ENCODE measurements at regions not wholly inside any gene's neighbourhood (a gene's known extent, or its start where the extent isn't known, plus 50 kb on each side); places are given as distances from the start of the nearest gene placed in this dataset.

DNA sequence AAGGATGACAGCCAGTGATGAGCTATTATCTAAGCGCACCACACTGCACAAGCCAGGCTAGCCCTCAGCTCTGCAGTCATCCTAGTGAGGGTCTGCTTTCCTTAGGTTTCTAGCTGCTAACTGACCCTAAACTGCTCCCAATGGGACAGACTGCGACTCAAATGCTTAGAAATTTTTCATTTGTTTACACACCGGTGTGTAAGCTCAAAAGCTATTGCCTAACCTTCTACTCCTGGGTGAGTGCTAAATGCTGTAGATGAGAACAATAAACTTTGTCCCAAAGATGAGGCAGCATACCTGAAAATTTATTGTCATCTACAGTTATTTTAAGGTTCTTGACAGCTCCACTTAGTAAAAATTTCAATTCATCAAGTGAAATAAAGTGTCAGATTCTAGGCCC lies 311.4 kb downstream of the TMEM167A start:
- Histone ChIP-seq H3K27ac (ENCODE audit: low read depth, low read length) (no peak overlapping the region), H3K4me1 (ENCODE audit: control insufficient read depth, insufficient read depth, low read length, unreplicated experiment) (no peaks in the 10 kb centered on the region), H3K27me3 (ENCODE audit: insufficient read depth, low read length) (no peaks in the 10 kb centered on the region), H3K36me3 (ENCODE audit: insufficient read depth, low read length) (no peaks in the 10 kb centered on the region), H3K79me2 (ENCODE audit: control insufficient read depth, insufficient read depth, low read length, unreplicated experiment) (no peaks in the 10 kb centered on the region), H2AFZ (ENCODE audit: low read length, unreplicated experiment) (no peak overlapping the region), H3K4me3 (ENCODE audit: low read depth, low read length) (no peak overlapping the region)

DNA sequence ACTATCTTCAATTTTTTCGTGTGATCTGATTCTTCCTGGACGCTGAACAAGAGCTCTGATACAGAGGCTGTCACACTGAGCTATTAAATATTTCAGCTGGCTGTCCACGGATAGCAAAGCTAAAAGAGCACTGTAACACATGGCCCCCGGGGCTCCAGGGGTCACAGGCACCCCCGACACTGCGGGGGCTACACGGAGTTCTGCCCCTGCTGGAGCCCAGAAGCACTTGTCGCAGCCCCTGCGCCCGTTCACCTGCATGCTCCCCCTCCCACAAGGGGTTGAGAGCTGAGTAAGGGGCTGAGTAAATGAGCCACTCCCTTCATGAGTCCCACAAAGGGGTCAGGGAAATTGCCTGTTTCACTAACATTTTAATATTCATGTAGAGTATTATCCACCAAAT lies 316.3 kb downstream of the TMEM167A start:
- H3K27me3 ChIP-seq (ENCODE audit: insufficient read depth, low read length): no peaks in the 10 kb centered on the region
- H2AFZ ChIP-seq (ENCODE audit: low read length, unreplicated experiment): no peak overlapping the region
- H3K4me3 ChIP-seq (ENCODE audit: low read depth, low read length): no peak overlapping the region
- no peaks in the 10 kb centered on the region for H3K79me2 ChIP-seq (ENCODE audit: control insufficient read depth, insufficient read depth, low read length, unreplicated experiment)
- no peak overlapping the region for H3K27ac ChIP-seq (ENCODE audit: low read depth, low read length)
- no peaks in the 10 kb centered on the region for H3K36me3 ChIP-seq (ENCODE audit: insufficient read depth, low read length)
- H3K4me1 ChIP-seq (ENCODE audit: control insufficient read depth, insufficient read depth, low read length, unreplicated experiment): no peaks in the 10 kb centered on the region

DNA sequence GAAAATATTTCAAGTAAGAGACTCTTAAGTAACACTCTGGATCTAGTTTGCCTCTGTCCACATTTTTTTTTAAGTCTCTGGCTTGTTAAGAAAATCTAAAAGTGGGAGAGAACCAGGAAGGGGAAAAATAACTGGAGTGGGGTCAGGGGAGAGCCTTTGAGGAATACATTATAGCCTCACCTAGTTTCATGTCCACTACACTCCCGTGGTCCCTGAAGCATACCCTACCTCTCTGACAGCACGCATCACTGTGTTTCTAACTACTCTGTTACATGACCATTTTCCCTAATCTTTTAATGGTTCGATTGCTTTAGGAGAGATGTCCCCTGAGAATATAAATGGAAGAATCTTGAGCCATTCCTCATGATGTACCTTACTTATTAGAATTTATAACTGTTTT lies 318.3 kb downstream of the TMEM167A start:
- no peak overlapping the region for H3K4me3 ChIP-seq (ENCODE audit: low read depth, low read length)
- no peaks in the 10 kb centered on the region for H3K27me3 ChIP-seq (ENCODE audit: insufficient read depth, low read length)
- H3K79me2 ChIP-seq (ENCODE audit: control insufficient read depth, insufficient read depth, low read length, unreplicated experiment): no peaks in the 10 kb centered on the region
- no peaks in the 10 kb centered on the region for H3K4me1 ChIP-seq (ENCODE audit: control insufficient read depth, insufficient read depth, low read length, unreplicated experiment)
- no peaks in the 10 kb centered on the region for H3K36me3 ChIP-seq (ENCODE audit: insufficient read depth, low read length)
- no peak overlapping the region for H2AFZ ChIP-seq (ENCODE audit: low read length, unreplicated experiment)
- H3K27ac ChIP-seq (ENCODE audit: low read depth, low read length): no peak overlapping the region

DNA sequence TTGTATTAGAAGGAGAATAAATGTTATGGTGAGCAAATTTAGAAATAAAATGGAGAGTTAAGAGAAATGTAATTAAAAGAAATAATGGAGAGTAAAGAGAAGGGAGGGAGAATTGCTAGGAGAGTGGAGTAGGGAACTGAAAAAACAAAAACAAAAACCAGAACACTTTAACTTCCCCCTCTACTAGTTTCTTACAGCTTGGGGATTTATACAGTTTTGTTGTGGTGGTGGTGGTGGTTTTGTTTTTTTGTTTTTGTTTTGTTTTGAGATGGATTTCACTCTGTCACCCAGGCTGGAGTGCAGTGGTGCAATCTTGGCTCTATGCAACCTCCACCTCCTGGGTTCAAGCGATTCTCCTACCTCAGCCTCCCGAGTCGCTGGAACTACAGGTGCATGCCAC lies 322.4 kb downstream of the TMEM167A start:
- Histone ChIP-seq H3K79me2 (ENCODE audit: control insufficient read depth, insufficient read depth, low read length, unreplicated experiment) (no peaks in the 10 kb centered on the region), H3K36me3 (ENCODE audit: insufficient read depth, low read length) (no peaks in the 10 kb centered on the region), H3K4me1 (ENCODE audit: control insufficient read depth, insufficient read depth, low read length, unreplicated experiment) (no peaks in the 10 kb centered on the region), H3K4me3 (ENCODE audit: low read depth, low read length) (no peak overlapping the region), H3K27ac (ENCODE audit: low read depth, low read length) (no peak overlapping the region), H3K27me3 (ENCODE audit: insufficient read depth, low read length) (no peaks in the 10 kb centered on the region), H2AFZ (ENCODE audit: low read length, unreplicated experiment) (no peak overlapping the region)

DNA sequence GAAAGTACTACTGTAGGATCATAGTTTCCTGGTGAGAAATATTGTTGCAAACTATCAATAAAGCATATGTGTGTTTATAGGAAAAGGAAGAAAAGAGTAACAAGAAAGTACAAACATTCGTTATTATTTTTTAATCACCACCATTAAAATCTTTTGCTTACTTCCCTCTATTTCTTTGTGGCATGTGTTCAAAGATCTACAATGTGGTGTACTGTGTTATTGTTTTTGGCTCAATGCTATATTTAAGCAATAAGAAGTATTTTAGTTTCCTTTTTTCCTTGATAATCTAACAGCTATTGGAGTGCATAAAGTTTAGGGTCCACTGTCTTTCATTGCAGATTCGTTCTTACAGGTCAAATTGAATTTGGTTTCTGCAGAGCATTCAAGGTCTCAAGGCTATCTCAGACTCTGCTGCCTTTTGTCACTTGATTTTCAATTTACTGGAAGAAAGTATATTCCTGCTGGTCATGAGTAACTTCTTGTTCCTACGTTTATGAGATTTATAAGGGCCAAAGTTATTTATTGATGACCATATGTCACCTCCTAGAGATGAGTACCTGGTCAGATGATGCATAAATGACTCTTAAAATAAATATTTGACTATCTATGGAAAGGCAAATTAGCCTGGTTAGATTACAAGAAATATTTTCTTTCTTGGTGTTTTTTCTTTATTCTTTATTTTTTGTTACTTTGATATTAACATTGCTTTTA lies 323.0 kb downstream of the TMEM167A start:
- H3K27me3 ChIP-seq (ENCODE audit: insufficient read depth, low read length): no peaks in the 10 kb centered on the region
- no peak overlapping the region for H2AFZ ChIP-seq (ENCODE audit: low read length, unreplicated experiment)
- no peak overlapping the region for H3K4me3 ChIP-seq (ENCODE audit: low read depth, low read length)
- no peaks in the 10 kb centered on the region for H3K79me2 ChIP-seq (ENCODE audit: control insufficient read depth, insufficient read depth, low read length, unreplicated experiment)
- H3K36me3 ChIP-seq (ENCODE audit: insufficient read depth, low read length): no peaks in the 10 kb centered on the region
- no peak overlapping the region for H3K27ac ChIP-seq (ENCODE audit: low read depth, low read length)
- H3K4me1 ChIP-seq (ENCODE audit: control insufficient read depth, insufficient read depth, low read length, unreplicated experiment): peaks cover 2% of the 10 kb centered on the region

DNA sequence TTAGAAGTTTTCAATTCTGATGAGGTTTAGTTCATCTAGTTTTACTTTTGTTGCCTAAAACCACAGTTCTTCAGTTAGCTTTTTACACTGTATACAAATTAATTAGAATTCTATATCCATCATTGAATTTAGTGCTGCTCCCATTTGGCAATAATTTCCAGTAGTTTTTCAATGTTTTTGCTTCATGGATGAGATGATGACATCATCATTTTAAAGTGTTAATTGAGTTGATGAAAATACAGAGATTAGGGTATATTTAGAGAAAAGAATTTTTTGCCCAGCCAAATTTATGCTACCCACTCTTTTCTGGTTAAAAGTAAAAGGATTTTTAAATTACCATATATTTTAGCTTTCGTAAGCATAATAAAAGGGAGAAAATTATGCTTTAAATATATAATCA lies 323.8 kb downstream of the TMEM167A start:
- no peaks in the 10 kb centered on the region for H3K27me3 ChIP-seq (ENCODE audit: insufficient read depth, low read length)
- H2AFZ ChIP-seq (ENCODE audit: low read length, unreplicated experiment): no peak overlapping the region
- H3K4me3 ChIP-seq (ENCODE audit: low read depth, low read length): no peak overlapping the region
- H3K4me1 ChIP-seq (ENCODE audit: control insufficient read depth, insufficient read depth, low read length, unreplicated experiment): peaks cover 7% of the 10 kb centered on the region
- no peak overlapping the region for H3K27ac ChIP-seq (ENCODE audit: low read depth, low read length)
- no peaks in the 10 kb centered on the region for H3K79me2 ChIP-seq (ENCODE audit: control insufficient read depth, insufficient read depth, low read length, unreplicated experiment)
- no peaks in the 10 kb centered on the region for H3K36me3 ChIP-seq (ENCODE audit: insufficient read depth, low read length)

DNA sequence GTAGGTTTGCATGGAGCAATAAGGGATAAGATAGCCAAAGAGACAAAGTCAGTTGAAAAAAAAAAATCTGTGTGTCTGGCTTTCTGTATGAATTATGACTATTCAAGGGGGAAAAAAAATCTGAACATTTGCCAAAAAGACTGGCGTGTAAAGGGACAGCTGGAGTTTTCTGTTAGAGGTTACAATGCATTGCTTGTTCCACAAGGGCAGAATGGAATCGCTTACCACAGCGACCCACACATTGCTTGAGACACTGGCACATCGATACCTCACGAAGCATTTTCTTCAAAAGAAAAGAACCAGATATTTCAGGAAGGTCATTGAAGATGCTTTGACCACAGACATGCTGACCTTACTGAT lies 327.8 kb downstream of the TMEM167A start:
- peaks cover 6% of the 10 kb centered on the region; the same call in 1 of the 2 replicates for H3K27me3 ChIP-seq (ENCODE audit: insufficient read depth, low read length)
- H3K79me2 ChIP-seq (ENCODE audit: control insufficient read depth, insufficient read depth, low read length, unreplicated experiment): no peaks in the 10 kb centered on the region
- H2AFZ ChIP-seq (ENCODE audit: low read length, unreplicated experiment): no peak overlapping the region
- H3K4me3 ChIP-seq (ENCODE audit: low read depth, low read length): no peak overlapping the region
- H3K4me1 ChIP-seq (ENCODE audit: control insufficient read depth, insufficient read depth, low read length, unreplicated experiment): peaks cover 7% of the 10 kb centered on the region
- no peak overlapping the region for H3K27ac ChIP-seq (ENCODE audit: low read depth, low read length)
- no peaks in the 10 kb centered on the region for H3K36me3 ChIP-seq (ENCODE audit: insufficient read depth, low read length)

DNA sequence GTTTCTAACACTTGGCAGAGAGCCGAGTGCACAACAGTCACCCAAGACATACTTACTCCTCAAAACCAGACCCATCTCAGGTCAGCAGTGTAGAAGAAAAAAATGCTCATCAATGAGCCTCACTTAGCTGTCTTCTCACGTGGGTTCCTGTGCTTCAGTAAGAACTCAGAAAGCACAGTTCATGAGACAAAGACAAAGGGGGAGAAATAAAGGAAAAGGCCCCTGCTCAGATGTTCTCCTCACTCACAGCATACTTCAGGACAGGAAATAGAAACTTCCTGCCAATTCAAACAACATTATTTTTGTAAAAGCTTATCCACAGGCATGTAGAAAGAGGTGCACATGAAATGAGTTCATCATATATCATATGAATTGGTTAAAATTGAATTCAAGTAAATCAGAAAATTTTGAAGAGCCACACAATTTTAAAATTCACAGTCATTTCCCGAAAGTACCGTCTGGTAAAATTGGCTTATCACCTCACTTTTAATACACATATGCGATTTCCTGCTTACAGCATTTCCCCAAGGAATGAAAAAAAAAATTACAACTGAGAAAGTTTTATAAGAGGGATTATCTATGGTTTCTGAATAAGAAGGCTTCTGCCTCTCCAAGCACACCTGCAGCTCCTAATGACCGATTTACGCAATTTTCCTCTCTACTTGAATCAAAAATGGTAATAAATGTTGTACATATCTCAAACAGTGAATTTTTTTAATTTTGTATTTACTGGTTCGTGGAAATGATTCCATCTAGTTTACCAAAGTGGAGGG lies 328.3 kb downstream of the TMEM167A start:
- Histone ChIP-seq H3K4me3 (ENCODE audit: low read depth, low read length) (no peak overlapping the region), H3K27ac (ENCODE audit: low read depth, low read length) (no peak overlapping the region), H3K79me2 (ENCODE audit: control insufficient read depth, insufficient read depth, low read length, unreplicated experiment) (no peaks in the 10 kb centered on the region), H3K27me3 (ENCODE audit: insufficient read depth, low read length) (peaks cover 6% of the 10 kb centered on the region; the same call in 1 of the 2 replicates), H3K4me1 (ENCODE audit: control insufficient read depth, insufficient read depth, low read length, unreplicated experiment) (peaks cover 7% of the 10 kb centered on the region), H3K36me3 (ENCODE audit: insufficient read depth, low read length) (no peaks in the 10 kb centered on the region), H2AFZ (ENCODE audit: low read length, unreplicated experiment) (no peak overlapping the region)

DNA sequence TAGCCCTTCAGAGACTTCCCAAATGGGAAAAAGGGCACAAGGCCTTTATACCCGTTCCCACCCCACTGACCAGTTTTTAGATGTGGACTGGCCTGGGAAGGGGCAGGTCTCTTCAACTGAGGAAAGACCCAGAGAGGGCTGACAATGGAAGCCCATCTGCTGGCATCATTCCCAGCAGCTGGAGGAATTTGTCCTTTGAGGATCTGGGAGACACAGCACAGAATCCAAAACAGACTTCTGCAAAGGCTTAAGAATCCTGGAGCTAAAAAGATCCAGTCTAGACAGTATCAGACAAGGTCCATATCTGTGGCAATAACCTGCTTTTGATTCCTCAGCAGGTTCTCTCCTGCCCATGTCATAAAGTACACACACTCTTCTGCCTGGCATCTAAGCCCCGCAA lies 329.2 kb downstream of the TMEM167A start:
- H3K27ac ChIP-seq (ENCODE audit: low read depth, low read length): no peak overlapping the region
- H3K27me3 ChIP-seq (ENCODE audit: insufficient read depth, low read length): peaks cover 6% of the 10 kb centered on the region; the same call in 1 of the 2 replicates
- H3K4me1 ChIP-seq (ENCODE audit: control insufficient read depth, insufficient read depth, low read length, unreplicated experiment): peaks cover 7% of the 10 kb centered on the region
- H3K4me3 ChIP-seq (ENCODE audit: low read depth, low read length): no peak overlapping the region
- H3K36me3 ChIP-seq (ENCODE audit: insufficient read depth, low read length): no peaks in the 10 kb centered on the region
- no peak overlapping the region for H2AFZ ChIP-seq (ENCODE audit: low read length, unreplicated experiment)
- H3K79me2 ChIP-seq (ENCODE audit: control insufficient read depth, insufficient read depth, low read length, unreplicated experiment): no peaks in the 10 kb centered on the region

DNA sequence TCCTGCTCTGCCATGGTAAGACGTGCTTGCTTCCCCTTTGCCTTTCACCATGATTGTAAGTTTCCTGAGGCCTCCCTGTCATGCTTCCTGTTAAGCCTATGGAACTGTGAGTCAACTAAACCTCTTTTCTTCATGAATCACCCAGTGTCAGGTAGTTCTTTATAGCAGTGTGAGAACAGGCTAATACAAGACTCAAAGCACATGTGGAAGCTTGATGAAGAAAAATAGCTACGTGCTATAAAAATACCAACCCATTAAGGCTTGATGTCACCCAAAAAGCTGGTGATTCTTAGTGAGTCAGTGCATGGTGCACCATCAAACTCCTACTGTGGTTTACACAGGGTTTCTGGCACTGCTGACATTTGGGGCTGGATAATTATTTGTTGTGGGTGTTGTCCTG lies 332.2 kb downstream of the TMEM167A start:
- H3K27ac ChIP-seq (ENCODE audit: low read depth, low read length): no peak overlapping the region
- H3K79me2 ChIP-seq (ENCODE audit: control insufficient read depth, insufficient read depth, low read length, unreplicated experiment): no peaks in the 10 kb centered on the region
- no peaks in the 10 kb centered on the region for H3K36me3 ChIP-seq (ENCODE audit: insufficient read depth, low read length)
- peaks cover 7% of the 10 kb centered on the region for H3K4me1 ChIP-seq (ENCODE audit: control insufficient read depth, insufficient read depth, low read length, unreplicated experiment)
- no peak overlapping the region for H3K4me3 ChIP-seq (ENCODE audit: low read depth, low read length)
- H3K27me3 ChIP-seq (ENCODE audit: insufficient read depth, low read length): peaks cover 6% of the 10 kb centered on the region; the same call in 1 of the 2 replicates
- H2AFZ ChIP-seq (ENCODE audit: low read length, unreplicated experiment): no peak overlapping the region

DNA sequence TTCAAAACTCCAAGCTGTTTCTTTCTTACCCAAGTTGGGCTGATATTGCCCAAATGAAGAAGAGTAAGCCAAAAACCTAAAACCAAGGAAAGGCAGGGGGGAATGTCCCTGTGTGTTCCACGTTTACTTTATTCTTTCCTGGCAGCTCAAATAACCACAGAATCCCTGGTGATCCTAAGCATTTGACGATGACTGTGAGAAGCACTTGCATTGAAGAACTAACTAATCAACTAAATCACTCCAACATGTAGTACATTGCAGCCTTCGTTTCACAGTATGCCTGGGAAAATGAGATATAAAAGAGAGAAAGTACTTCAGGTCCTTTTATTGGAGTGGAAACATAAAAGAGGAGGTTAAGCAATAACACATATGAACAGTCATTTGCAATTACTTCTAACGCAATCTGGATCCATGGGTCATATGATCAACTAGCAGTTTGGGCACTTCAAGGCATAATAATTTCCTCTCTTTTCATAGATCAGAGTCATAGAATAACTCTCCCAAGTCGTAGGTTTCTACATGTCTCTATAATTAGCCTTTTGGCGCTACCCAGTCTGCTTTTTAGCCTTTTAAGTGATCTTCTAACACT lies 338.4 kb downstream of the TMEM167A start:
- Histone ChIP-seq H3K27me3 (ENCODE audit: insufficient read depth, low read length) (no peaks in the 10 kb centered on the region; the same call in 1 of the 2 replicates), H3K79me2 (ENCODE audit: control insufficient read depth, insufficient read depth, low read length, unreplicated experiment) (no peaks in the 10 kb centered on the region), H2AFZ (ENCODE audit: low read length, unreplicated experiment) (no peak overlapping the region), H3K4me1 (ENCODE audit: control insufficient read depth, insufficient read depth, low read length, unreplicated experiment) (peaks cover 4% of the 10 kb centered on the region), H3K27ac (ENCODE audit: low read depth, low read length) (no peak overlapping the region), H3K4me3 (ENCODE audit: low read depth, low read length) (no peak overlapping the region), H3K36me3 (ENCODE audit: insufficient read depth, low read length) (no peaks in the 10 kb centered on the region)

All from ACC112 (cell line).